ENCODE measurements at regions not wholly inside any gene's neighbourhood (a gene's known extent, or its start where the extent isn't known, plus 50 kb on each side); places are given as distances from the start of the nearest gene placed in this dataset.

GRCh38 chr4:180512801-180513475 is 1730.3 kb upstream of the TENM3 start:
- TF ChIP-seq CTCF (IDR thresholded peaks at IDR 0.05; ENCODE audit: low read length, missing control alignments), result no peak
- no peak overlapping the region for H3K4me3 ChIP-seq (replicated peaks; ENCODE audit: low read depth, low read length)
- no peak for DNase-seq (ENCODE audit: low read depth)

- TF ChIP-seq CTCF (IDR thresholded peaks at IDR 0.05; ENCODE audit: low read length, missing control alignments), result no peak
- no peak for DNase-seq (ENCODE audit: low read depth)
- H3K4me3 ChIP-seq (replicated peaks; ENCODE audit: low read depth, low read length), result no peak overlapping the region
Measured at GRCh38 chr4:180518906-180519305, 1724.3 kb upstream of the TENM3 start.

- no peak for DNase-seq (ENCODE audit: low read depth)
- no peak overlapping the region for H3K4me3 ChIP-seq (replicated peaks; ENCODE audit: low read depth, low read length)
- TF ChIP-seq CTCF (IDR thresholded peaks at IDR 0.05; ENCODE audit: low read length, missing control alignments), result no peak
Measured at GRCh38 chr4:180521181-180521580, 1722.0 kb upstream of the TENM3 start.

GRCh38 chr4:180525523-180526077 is 1717.6 kb upstream of the TENM3 start:
- H3K4me3 ChIP-seq (replicated peaks; ENCODE audit: low read depth, low read length), result no peak overlapping the region
- DNase-seq (ENCODE audit: low read depth), result no peak
- TF ChIP-seq CTCF (IDR thresholded peaks at IDR 0.05; ENCODE audit: low read length, missing control alignments), result no peak

- no peak overlapping the region for H3K4me3 ChIP-seq (replicated peaks; ENCODE audit: low read depth, low read length)
- no peak for TF ChIP-seq CTCF (IDR thresholded peaks at IDR 0.05; ENCODE audit: low read length, missing control alignments)
- no peak for DNase-seq (ENCODE audit: low read depth)
Measured at GRCh38 chr4:180528003-180528402, 1715.2 kb upstream of the TENM3 start.

- H3K4me3 ChIP-seq (replicated peaks; ENCODE audit: low read depth, low read length), result no peak overlapping the region
- no peak for DNase-seq (ENCODE audit: low read depth)
- no peak for TF ChIP-seq CTCF (IDR thresholded peaks at IDR 0.05; ENCODE audit: low read length, missing control alignments)
Measured at GRCh38 chr4:180530787-180531186, 1712.4 kb upstream of the TENM3 start.

- TF ChIP-seq CTCF (IDR thresholded peaks at IDR 0.05; ENCODE audit: low read length, missing control alignments), result no peak
- H3K4me3 ChIP-seq (replicated peaks; ENCODE audit: low read depth, low read length), result no peak overlapping the region
- DNase-seq (ENCODE audit: low read depth), result no peak
Measured at GRCh38 chr4:180532691-180533090, 1710.5 kb upstream of the TENM3 start.
